HepG2 (cell line): ENCODE measurements at regions not wholly inside any gene's neighbourhood (a gene's known extent, or its start where the extent isn't known, plus 50 kb on each side); places are given as distances from the start of the nearest gene placed in this dataset.

ENCODE experiments used
- ATAC-seq: fragments of 200-7000 bp; cut with Tn5 transposase; 3 replicates; pipeline ENCODE4 v1.9.1; 2020; ENCODE audit warnings: mild to moderate bottlenecking, moderate library complexity
- BruUV-seq: library from RNA; stranded (reverse); fragments of 400-500 nt; replicated peaks from 2 replicates; lab custom pipeline; 2021; lab: Mats Ljungman, UMichigan
- CTCF ChIA-PET: fragments of 300-600 bp; formaldehyde crosslinking; extraction: SDS; loops from one replicate; lab custom pipeline; 2021; ENCODE audit warnings: low total read pairs, inconsistent platforms, low intra/inter-chr PET ratio; lab: Yijun Ruan, JAX
- POLR2A ChIA-PET: fragments of 350-600 bp; sonication (Branson Sonifier 250); formaldehyde crosslinking; loops from one replicate; lab custom pipeline; 2020; ENCODE audit warnings: antibody characterized with exemption, inconsistent platforms; lab: Yijun Ruan, JAX
- DNase-seq: peaks from one replicate; pipeline ENCODE4 v3.0.0-alpha.2; 2015; ENCODE audit warnings: low spot score
- FAIRE-seq: peaks from 3 replicates; lab custom pipeline; 2011; peaks lifted over from hg19 to GRCh38; lab: Jason Lieb, UNC
- H2AFZ ChIP-seq: one replicate; pipeline ENCODE4 v1.6.1; 2011; ENCODE audit warnings: low read length, inconsistent platforms
- H3K27ac ChIP-seq: fragments of 300-600 bp; 3 replicates; pipeline ENCODE4 v1.8.0; 2011; ENCODE audit warnings: mixed run types, mild to moderate bottlenecking, mixed read lengths, low read length, inconsistent platforms; ENCODE audit not compliant: insufficient read depth; ENCODE audit errors: extremely low read length
- H3K27me3 ChIP-seq, 2 experiments: fragments of 200-600 bp in 1 of 2; 2 replicates in 1 of 2; 3 replicates in 1 of 2; pipeline versions ENCODE4 v1.6.0 to v1.8.0; 2011; ENCODE audit warnings: low read length in 2 of 2, mild to moderate bottlenecking in 2 of 2, moderate library complexity in 2 of 2, inconsistent platforms in 1 of 2; ENCODE audit not compliant: insufficient read depth in 2 of 2, control insufficient read depth in 1 of 2
- H3K36me3 ChIP-seq, 2 experiments: fragments of 200-600 bp in 1 of 2; replicated peaks in 1 of 2; 2 replicates in 1 of 2; 3 replicates in 1 of 2; pipeline versions ENCODE4 v1.5.1 to v1.8.0; 2011; ENCODE audit warnings: low read length in 2 of 2, inconsistent platforms in 1 of 2; ENCODE audit not compliant: insufficient read depth in 2 of 2, control insufficient read depth in 1 of 2
- H3K4me1 ChIP-seq: 2 replicates; pipeline ENCODE4 v1.5.1; 2012; ENCODE audit warnings: low read length, inconsistent platforms; ENCODE audit not compliant: insufficient read depth
- H3K4me2 ChIP-seq: 2 replicates; pipeline ENCODE4 v1.6.0; 2011; ENCODE audit warnings: low read depth, low read length, inconsistent platforms
- H3K4me3 ChIP-seq, 3 experiments: fragments of 200-600 bp in 1 of 3; sonication (generic), shearing (Covaris generic) in 1 of 3; replicated peaks in 1 of 3; 2 replicates each; pipeline ENCODE4 v1.5.1; 2011 to 2016; ENCODE audit warnings: low read length in 3 of 3, inconsistent platforms in 2 of 3, low read depth in 2 of 3, mild to moderate bottlenecking in 2 of 3, control low read depth in 1 of 3, mixed read lengths in 1 of 3; ENCODE audit not compliant: insufficient read depth in 1 of 3
- H3K79me2 ChIP-seq: one replicate; pipeline ENCODE4 v1.6.1; 2011; ENCODE audit warnings: low read length, inconsistent platforms; ENCODE audit not compliant: insufficient read depth
- H3K9ac ChIP-seq: 2 replicates; pipeline ENCODE4 v1.6.0; 2011; ENCODE audit warnings: mild to moderate bottlenecking, low read depth, low read length, inconsistent platforms; ENCODE audit not compliant: insufficient read depth
- H3K9me3 ChIP-seq: 2 replicates; pipeline ENCODE4 v1.5.1; 2012; ENCODE audit warnings: mild to moderate bottlenecking, low read length
- H4K20me1 ChIP-seq: 2 replicates; pipeline ENCODE4 v1.6.0; 2011; ENCODE audit warnings: inconsistent platforms, mild to moderate bottlenecking, low read length, moderate library complexity; ENCODE audit not compliant: insufficient read depth
- DNMT1 ChIP-seq: sonication (generic); formaldehyde crosslinking; IDR thresholded peaks from 2 replicates; pipeline ENCODE4 v1.5.1; 2020; ENCODE audit warnings: mild to moderate bottlenecking, missing genetic modification reagents
- FIP1L1 ChIP-seq: fragments of 200-400 bp; formaldehyde crosslinking; IDR thresholded peaks from 2 replicates; pipeline ENCODE4 v1.6.1; 2018; ENCODE audit warnings: low read depth, mild to moderate bottlenecking, low read length, moderate library complexity, borderline replicate concordance; ENCODE audit not compliant: insufficient read depth
- FOXM1 ChIP-seq: sonication (generic); formaldehyde crosslinking; IDR thresholded peaks from 2 replicates; pipeline ENCODE4 v1.5.0; 2020; ENCODE audit warnings: missing genetic modification reagents
- HMG20A ChIP-seq: IDR thresholded peaks from 2 replicates; pipeline ENCODE4 v1.6.1; 2016; ENCODE audit warnings: borderline replicate concordance
- MAFF ChIP-seq: IDR thresholded peaks from 2 replicates; pipeline ENCODE4 v1.6.1; 2011; ENCODE audit warnings: low read depth, low read length, improper control_type of control experiment
- SIN3B ChIP-seq: fragments of 150-350 bp; IDR thresholded peaks from 2 replicates; pipeline ENCODE4 v1.6.1; 2014; ENCODE audit warnings: low read length
- ZNF274 ChIP-seq: sonication (generic); formaldehyde crosslinking; IDR thresholded peaks from 2 replicates; pipeline ENCODE4 v1.5.1; 2020; ENCODE audit warnings: mild to moderate bottlenecking, missing genetic modification reagents
- ZNF30 ChIP-seq: sonication (generic); formaldehyde crosslinking; IDR thresholded peaks from 2 replicates; pipeline ENCODE4 v1.5.0; 2020; ENCODE audit warnings: mild to moderate bottlenecking, missing genetic modification reagents
- WGBS: methylation state at CpG from one replicate; pipeline ENCODE4 v1.1.6; 2017; ENCODE audit warnings: low lambda C conversion rate; 5-methylcytosine and 5-hydroxymethylcytosine counted together
- in situ Hi-C: cut with HindIII; loops from 2 replicates; pipeline ENCODE4 v1.10.0; 2017; ENCODE audit warnings: low pct_unique_long_range_greater_than_20kb; ENCODE audit not compliant: extremely low pct_ligation_motif_present
- intact Hi-C: fragments of 100-400 bp; cut with micrococcal nuclease; formaldehyde crosslinking; loops from one replicate; pipeline ENCODE4 v1.10.0; 2022; ENCODE audit not compliant: unreplicated experiment
- TF ChIP-seq, protein P1 (sequence below): sonication (generic); formaldehyde crosslinking; conservative IDR thresholded peaks from 2 replicates; pipeline ENCODE4 v1.5.0; 2020; ENCODE audit warnings: missing genetic modification reagents
- TF ChIP-seq, protein P2 (sequence below): sonication (generic); formaldehyde crosslinking; IDR thresholded peaks from 2 replicates; pipeline ENCODE4 v1.4.0; 2020; ENCODE audit warnings: mild to moderate bottlenecking, missing genetic modification reagents
- TF ChIP-seq, protein P3 (sequence below): sonication (generic); formaldehyde crosslinking; IDR thresholded peaks from 2 replicates; pipeline ENCODE4 v1.8.0; 2022; ENCODE audit warnings: missing genetic modification reagents, mild to moderate bottlenecking, borderline replicate concordance
- TF ChIP-seq, protein P4 (sequence below): sonication (generic); formaldehyde crosslinking; IDR thresholded peaks from 2 replicates; pipeline ENCODE4 v1.4.0; 2020; ENCODE audit warnings: missing genetic modification reagents, mild to moderate bottlenecking, borderline replicate concordance
- TF ChIP-seq, protein P5 (sequence below): sonication (generic); formaldehyde crosslinking; IDR thresholded peaks from 2 replicates; pipeline ENCODE4 v1.5.0; 2020; ENCODE audit warnings: missing genetic modification reagents, mild to moderate bottlenecking, borderline replicate concordance
- TF ChIP-seq, protein P6 (sequence below): sonication (generic); formaldehyde crosslinking; IDR thresholded peaks from 2 replicates; pipeline ENCODE4 v1.5.0; 2020; ENCODE audit warnings: missing genetic modification reagents

DNA sequence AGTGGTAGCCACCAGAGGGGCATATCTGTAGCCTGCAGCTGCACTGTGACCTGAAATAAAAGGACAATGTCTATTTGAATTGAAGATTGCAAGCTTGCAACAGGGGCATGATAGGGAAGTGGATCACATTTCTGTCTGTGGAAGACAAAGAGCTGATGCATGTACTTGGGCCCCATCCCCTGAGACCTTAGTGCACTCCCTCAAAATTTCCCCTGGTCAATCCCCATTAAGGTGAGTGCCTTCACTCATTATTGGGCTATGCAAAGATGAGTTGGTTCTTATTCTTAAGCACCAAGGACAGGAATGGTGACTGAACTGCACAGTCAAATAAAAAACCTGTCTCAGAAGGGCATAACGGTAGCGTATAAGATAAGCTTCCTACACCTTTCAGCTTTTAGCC, 273.1 kb upstream of the ARSJ start:
- 60% methylated on average over 2 of the region's 2 CpGs for WGBS
- Histone ChIP-seq H3K9me3 (no peaks in the 10 kb centered on the region), H3K27me3 (no peaks in the 10 kb centered on the region; a peak in 1 of 5 replicates), H3K27ac (no peak overlapping the region), H3K9ac (no peak overlapping the region), H3K4me1 (no peaks in the 10 kb centered on the region), H3K79me2 (no peaks in the 10 kb centered on the region), H4K20me1 (no peaks in the 10 kb centered on the region), H3K4me3 (no peak overlapping the region), H3K36me3 (no peaks in the 10 kb centered on the region), H2AFZ (no peak overlapping the region), H3K4me2 (no peak overlapping the region)
- ChIA-PET CTCF (no interaction called here), POLR2A (no interaction called here)
- ATAC-seq (no peak), DNase-seq (no peak), FAIRE-seq (no peak)
- in situ Hi-C loops, result no loop called here
- no TSS peak for BruUV-seq
- TF ChIP-seq FIP1L1 (no peak), ZNF274 (CRISPR knock-in tag) (no peak), SIN3B (no peak), DNMT1 (no peak), HMG20A (CRISPR knock-in tag) (no peak), ZNF30 (no peak), FOXM1 (CRISPR knock-in tag) (no peak), MAFF (no peak)
- TF ChIP-seq, protein P1, sequence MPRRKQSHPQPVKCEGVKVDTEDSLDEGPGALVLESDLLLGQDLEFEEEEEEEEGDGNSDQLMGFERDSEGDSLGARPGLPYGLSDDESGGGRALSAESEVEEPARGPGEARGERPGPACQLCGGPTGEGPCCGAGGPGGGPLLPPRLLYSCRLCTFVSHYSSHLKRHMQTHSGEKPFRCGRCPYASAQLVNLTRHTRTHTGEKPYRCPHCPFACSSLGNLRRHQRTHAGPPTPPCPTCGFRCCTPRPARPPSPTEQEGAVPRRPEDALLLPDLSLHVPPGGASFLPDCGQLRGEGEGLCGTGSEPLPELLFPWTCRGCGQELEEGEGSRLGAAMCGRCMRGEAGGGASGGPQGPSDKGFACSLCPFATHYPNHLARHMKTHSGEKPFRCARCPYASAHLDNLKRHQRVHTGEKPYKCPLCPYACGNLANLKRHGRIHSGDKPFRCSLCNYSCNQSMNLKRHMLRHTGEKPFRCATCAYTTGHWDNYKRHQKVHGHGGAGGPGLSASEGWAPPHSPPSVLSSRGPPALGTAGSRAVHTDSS (CRISPR knock-in tag), result no peak
- TF ChIP-seq, protein P2, sequence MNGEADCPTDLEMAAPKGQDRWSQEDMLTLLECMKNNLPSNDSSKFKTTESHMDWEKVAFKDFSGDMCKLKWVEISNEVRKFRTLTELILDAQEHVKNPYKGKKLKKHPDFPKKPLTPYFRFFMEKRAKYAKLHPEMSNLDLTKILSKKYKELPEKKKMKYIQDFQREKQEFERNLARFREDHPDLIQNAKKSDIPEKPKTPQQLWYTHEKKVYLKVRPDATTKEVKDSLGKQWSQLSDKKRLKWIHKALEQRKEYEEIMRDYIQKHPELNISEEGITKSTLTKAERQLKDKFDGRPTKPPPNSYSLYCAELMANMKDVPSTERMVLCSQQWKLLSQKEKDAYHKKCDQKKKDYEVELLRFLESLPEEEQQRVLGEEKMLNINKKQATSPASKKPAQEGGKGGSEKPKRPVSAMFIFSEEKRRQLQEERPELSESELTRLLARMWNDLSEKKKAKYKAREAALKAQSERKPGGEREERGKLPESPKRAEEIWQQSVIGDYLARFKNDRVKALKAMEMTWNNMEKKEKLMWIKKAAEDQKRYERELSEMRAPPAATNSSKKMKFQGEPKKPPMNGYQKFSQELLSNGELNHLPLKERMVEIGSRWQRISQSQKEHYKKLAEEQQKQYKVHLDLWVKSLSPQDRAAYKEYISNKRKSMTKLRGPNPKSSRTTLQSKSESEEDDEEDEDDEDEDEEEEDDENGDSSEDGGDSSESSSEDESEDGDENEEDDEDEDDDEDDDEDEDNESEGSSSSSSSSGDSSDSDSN, result no peak
- TF ChIP-seq, protein P3, sequence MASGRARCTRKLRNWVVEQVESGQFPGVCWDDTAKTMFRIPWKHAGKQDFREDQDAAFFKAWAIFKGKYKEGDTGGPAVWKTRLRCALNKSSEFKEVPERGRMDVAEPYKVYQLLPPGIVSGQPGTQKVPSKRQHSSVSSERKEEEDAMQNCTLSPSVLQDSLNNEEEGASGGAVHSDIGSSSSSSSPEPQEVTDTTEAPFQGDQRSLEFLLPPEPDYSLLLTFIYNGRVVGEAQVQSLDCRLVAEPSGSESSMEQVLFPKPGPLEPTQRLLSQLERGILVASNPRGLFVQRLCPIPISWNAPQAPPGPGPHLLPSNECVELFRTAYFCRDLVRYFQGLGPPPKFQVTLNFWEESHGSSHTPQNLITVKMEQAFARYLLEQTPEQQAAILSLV (CRISPR knock-in tag), result no peak
- TF ChIP-seq, protein P4, sequence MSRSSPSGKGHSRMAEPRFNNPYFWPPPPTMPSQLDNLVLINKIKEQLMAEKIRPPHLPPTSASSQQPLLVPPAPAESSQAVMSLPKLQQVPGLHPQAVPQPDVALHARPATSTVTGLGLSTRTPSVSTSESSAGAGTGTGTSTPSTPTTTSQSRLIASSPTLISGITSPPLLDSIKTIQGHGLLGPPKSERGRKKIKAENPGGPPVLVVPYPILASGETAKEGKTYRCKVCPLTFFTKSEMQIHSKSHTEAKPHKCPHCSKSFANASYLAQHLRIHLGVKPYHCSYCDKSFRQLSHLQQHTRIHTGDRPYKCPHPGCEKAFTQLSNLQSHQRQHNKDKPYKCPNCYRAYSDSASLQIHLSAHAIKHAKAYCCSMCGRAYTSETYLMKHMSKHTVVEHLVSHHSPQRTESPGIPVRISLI (CRISPR knock-in tag), result no peak
- TF ChIP-seq, protein P5, sequence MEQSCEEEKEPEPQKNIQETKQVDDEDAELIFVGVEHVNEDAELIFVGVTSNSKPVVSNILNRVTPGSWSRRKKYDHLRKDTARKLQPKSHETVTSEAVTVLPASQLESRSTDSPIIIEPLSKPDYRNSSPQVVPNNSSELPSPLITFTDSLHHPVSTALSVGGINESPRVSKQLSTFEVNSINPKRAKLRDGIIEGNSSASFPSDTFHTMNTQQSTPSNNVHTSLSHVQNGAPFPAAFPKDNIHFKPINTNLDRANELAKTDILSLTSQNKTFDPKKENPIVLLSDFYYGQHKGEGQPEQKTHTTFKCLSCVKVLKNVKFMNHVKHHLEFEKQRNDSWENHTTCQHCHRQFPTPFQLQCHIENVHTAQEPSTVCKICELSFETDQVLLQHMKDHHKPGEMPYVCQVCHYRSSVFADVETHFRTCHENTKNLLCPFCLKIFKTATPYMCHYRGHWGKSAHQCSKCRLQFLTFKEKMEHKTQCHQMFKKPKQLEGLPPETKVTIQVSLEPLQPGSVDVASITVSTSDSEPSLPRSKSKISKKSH (CRISPR knock-in tag), result no peak
- TF ChIP-seq, protein P6, sequence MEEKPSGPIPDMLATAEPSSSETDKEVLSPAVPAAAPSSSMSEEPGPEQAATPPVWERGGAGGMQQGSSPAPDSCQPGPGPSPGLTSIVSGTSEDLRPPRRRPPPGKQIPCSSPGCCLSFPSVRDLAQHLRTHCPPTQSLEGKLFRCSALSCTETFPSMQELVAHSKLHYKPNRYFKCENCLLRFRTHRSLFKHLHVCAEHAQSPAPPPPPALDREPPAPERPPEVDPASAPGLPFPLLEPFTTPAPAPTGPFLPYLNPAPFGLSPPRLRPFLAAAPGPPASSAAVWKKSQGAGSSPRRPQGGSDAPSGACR (CRISPR knock-in tag), result no peak
- intact Hi-C loops, result no loop called here
